ENCODE measurements at regions not wholly inside any gene's neighbourhood (a gene's known extent, or its start where the extent isn't known, plus 50 kb on each side); places are given as distances from the start of the nearest gene placed in this dataset.
"Not testable (repeated sequence)": the region's sequence is repeated elsewhere in the genome, so short reads cannot be mapped to it uniquely, and the experiment has no call there.

GRCh38 chr4:116005037-116005805 is 891.8 kb upstream of the NDST4 start:
- DNase-seq = no peak

GRCh38 chr4:116001291-116001690 is 887.9 kb upstream of the NDST4 start:
- DNase-seq = no peak

GRCh38 chr4:115986573-115986972 is 873.2 kb upstream of the NDST4 start:
- no peak for DNase-seq

GRCh38 chr4:115975421-115976001 is 862.1 kb upstream of the NDST4 start:
- not testable (repeated sequence) for DNase-seq

GRCh38 chr4:115973768-115974167 is 860.3 kb upstream of the NDST4 start:
- DNase-seq = no peak

- no peak for DNase-seq
Observed at GRCh38 chr4:115972967-115973366, 859.5 kb upstream of the NDST4 start.

GRCh38 chr4:115970859-115971258 is 857.4 kb upstream of the NDST4 start:
- no peak for DNase-seq

- DNase-seq = no peak
Observed at GRCh38 chr4:115969756-115970155, 856.3 kb upstream of the NDST4 start.

- no peak for DNase-seq
Observed at GRCh38 chr4:115965588-115965987, 852.2 kb upstream of the NDST4 start.

- not testable (repeated sequence) for DNase-seq
Observed at GRCh38 chr4:115956054-115956796, 842.8 kb upstream of the NDST4 start.

- DNase-seq = no peak
Observed at GRCh38 chr4:115950806-115951205, 837.4 kb upstream of the NDST4 start.

- not testable (repeated sequence) for DNase-seq
Observed at GRCh38 chr4:115949974-115950743, 836.7 kb upstream of the NDST4 start.

GRCh38 chr4:115945026-115945425 is 831.6 kb upstream of the NDST4 start:
- DNase-seq = no peak

- no peak for DNase-seq
Observed at GRCh38 chr4:115944146-115944905, 830.9 kb upstream of the NDST4 start.

- no peak for DNase-seq
Observed at GRCh38 chr4:115938764-115939443, 825.5 kb upstream of the NDST4 start.

- no peak for DNase-seq
Observed at GRCh38 chr4:115929373-115929772, 816.0 kb upstream of the NDST4 start.

- no peak for DNase-seq
Observed at GRCh38 chr4:115927382-115927781, 814.0 kb upstream of the NDST4 start.

- no peak for DNase-seq
Observed at GRCh38 chr4:115923152-115923551, 809.7 kb upstream of the NDST4 start.

- no peak for DNase-seq
Observed at GRCh38 chr4:115920637-115921036, 807.2 kb upstream of the NDST4 start.

- DNase-seq = no peak
Observed at GRCh38 chr4:115918149-115918548, 804.7 kb upstream of the NDST4 start.

- no peak for DNase-seq
Observed at GRCh38 chr4:115906428-115906827, 793.0 kb upstream of the NDST4 start.
